Uterus (tissue), 2 donors: ENCODE measurements at regions not wholly inside any gene's neighbourhood (a gene's known extent, or its start where the extent isn't known, plus 50 kb on each side); places are given as distances from the start of the nearest gene placed in this dataset.

ENCODE experiments used
- POLR2A ChIP-seq, 2 donors: fragments of 450-650 bp; IDR thresholded peaks; one replicate each; pipeline ENCODE4 v1.6.1; 2016; ENCODE audit warnings: antibody characterized with exemption in 2 of 2, mild to moderate bottlenecking in 1 of 2, moderate library complexity in 1 of 2
- TF ChIP-seq, protein P1 (sequence below), 4 experiments: fragments of 200-600 bp in 2 of 4; fragments of 450-650 bp in 2 of 4; sonication (generic) in 2 of 4; IDR thresholded peaks; one replicate each; pipeline ENCODE4 v1.5.1; 2016 to 2019; ENCODE audit warnings: antibody characterized with exemption in 4 of 4, mild to moderate bottlenecking in 2 of 4, moderate library complexity in 1 of 4

DNA sequence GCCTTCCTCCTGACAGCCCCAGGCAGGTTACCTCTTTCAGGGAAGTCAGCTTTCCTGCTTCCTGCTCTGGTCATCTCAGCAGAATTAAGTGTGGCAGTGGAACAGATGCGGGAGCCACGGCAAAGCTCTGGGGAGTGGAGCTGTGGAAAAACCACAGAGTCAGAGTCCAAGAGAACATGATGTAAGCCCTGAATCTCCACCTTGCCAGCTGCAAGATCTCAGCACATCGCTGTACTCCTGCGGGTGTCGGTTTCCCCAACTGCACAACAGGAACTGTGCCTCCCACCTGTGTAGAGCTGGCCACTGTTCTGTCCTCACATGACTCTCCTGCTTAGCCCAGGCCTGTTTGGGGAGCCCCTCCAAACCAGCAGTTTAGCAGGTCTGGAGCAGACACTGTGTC is 123.7 kb downstream of the MATN1 start:
- TF ChIP-seq, protein P1, sequence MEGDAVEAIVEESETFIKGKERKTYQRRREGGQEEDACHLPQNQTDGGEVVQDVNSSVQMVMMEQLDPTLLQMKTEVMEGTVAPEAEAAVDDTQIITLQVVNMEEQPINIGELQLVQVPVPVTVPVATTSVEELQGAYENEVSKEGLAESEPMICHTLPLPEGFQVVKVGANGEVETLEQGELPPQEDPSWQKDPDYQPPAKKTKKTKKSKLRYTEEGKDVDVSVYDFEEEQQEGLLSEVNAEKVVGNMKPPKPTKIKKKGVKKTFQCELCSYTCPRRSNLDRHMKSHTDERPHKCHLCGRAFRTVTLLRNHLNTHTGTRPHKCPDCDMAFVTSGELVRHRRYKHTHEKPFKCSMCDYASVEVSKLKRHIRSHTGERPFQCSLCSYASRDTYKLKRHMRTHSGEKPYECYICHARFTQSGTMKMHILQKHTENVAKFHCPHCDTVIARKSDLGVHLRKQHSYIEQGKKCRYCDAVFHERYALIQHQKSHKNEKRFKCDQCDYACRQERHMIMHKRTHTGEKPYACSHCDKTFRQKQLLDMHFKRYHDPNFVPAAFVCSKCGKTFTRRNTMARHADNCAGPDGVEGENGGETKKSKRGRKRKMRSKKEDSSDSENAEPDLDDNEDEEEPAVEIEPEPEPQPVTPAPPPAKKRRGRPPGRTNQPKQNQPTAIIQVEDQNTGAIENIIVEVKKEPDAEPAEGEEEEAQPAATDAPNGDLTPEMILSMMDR (IDR thresholded peaks at IDR 0.05), result no peak
- TF ChIP-seq POLR2A (IDR thresholded peaks at IDR 0.05), result no peak
